ENCODE measurements at regions not wholly inside any gene's neighbourhood (a gene's known extent, or its start where the extent isn't known, plus 50 kb on each side); places are given as distances from the start of the nearest gene placed in this dataset.

DNA sequence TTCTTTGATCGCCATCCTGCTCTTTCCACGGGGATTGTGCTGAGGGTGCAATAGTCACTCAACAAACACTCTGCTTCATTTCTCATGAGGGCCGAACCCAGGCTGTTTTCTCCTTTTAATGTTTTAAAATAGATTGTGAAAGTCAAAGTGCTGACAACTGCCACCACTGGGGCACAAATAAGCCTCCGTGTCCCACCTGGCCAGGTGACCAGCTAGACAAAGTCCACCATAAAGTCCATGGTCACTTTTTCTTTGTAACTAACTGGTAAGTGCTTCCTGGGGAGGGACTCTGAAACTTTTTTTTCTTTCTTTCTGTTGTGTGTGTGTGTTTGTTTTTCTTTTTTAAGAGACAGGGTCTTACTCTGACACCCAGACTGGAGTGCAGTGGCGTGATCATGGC lies 219.8 kb downstream of the LY86 start:
- no peak overlapping the region for H3K27ac ChIP-seq
- H3K36me3 ChIP-seq = no peaks in the 10 kb centered on the region
- no peaks in the 10 kb centered on the region for H3K27me3 ChIP-seq
- peaks cover 0 to 3% (median 0%) of the 10 kb centered on the region in 4 donors for H3K4me1 ChIP-seq
- peak in 1 of 3 donors; percentile 30 for DNase-seq
- H3K9me3 ChIP-seq = no peaks in the 10 kb centered on the region
- no peak overlapping the region for H3K4me3 ChIP-seq
- no peak for TF ChIP-seq POLR2A (IDR thresholded peaks at IDR 0.05)
- TF ChIP-seq, protein P1, sequence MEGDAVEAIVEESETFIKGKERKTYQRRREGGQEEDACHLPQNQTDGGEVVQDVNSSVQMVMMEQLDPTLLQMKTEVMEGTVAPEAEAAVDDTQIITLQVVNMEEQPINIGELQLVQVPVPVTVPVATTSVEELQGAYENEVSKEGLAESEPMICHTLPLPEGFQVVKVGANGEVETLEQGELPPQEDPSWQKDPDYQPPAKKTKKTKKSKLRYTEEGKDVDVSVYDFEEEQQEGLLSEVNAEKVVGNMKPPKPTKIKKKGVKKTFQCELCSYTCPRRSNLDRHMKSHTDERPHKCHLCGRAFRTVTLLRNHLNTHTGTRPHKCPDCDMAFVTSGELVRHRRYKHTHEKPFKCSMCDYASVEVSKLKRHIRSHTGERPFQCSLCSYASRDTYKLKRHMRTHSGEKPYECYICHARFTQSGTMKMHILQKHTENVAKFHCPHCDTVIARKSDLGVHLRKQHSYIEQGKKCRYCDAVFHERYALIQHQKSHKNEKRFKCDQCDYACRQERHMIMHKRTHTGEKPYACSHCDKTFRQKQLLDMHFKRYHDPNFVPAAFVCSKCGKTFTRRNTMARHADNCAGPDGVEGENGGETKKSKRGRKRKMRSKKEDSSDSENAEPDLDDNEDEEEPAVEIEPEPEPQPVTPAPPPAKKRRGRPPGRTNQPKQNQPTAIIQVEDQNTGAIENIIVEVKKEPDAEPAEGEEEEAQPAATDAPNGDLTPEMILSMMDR (IDR thresholded peaks at IDR 0.05) = no peak

DNA sequence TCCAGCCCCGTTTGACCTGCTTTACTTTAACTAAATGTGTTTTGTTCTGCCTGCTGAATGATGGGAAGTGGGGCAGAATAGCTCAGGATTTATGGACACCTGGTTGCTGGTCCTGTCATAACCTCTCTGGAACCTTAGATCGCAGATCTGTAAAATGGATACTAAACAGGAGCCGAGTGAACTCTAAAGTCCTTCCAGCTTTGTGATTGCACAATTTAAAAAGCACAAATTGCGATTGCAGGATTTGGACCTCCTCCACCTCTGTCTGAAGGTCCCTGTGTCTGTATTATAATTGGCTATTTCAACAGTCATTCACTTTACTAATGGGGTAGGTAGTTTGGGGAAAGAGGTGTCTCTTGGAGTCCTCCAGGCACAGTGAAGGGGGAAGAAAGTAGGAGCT lies 220.4 kb downstream of the LY86 start:
- DNase-seq = no peak
- TF ChIP-seq, protein P1 (IDR thresholded peaks at IDR 0.05) = no peak
- TF ChIP-seq POLR2A (IDR thresholded peaks at IDR 0.05) = no peak
- no peak overlapping the region for H3K4me3 ChIP-seq
- H3K4me1 ChIP-seq = peaks cover 0 to 3% (median 0%) of the 10 kb centered on the region in 4 donors
- H3K9me3 ChIP-seq = no peaks in the 10 kb centered on the region
- no peak overlapping the region for H3K27ac ChIP-seq
- H3K27me3 ChIP-seq = no peaks in the 10 kb centered on the region
- H3K36me3 ChIP-seq = no peaks in the 10 kb centered on the region

- Histone ChIP-seq H3K27ac (peak overlapping the region in 3 of 4 donors; percentile 56 to 92 (median 83)), H3K4me3 (peak overlapping the region; percentile 23 to 35 (median 29)), H3K4me1 (peaks cover 0 to 3% (median 0%) of the 10 kb centered on the region in 4 donors), H3K36me3 (no peaks in the 10 kb centered on the region), H3K27me3 (no peaks in the 10 kb centered on the region), H3K9me3 (no peaks in the 10 kb centered on the region)
- DNase-seq = peak in 2 of 3 donors; percentile 32 to 55
- no peak for TF ChIP-seq POLR2A (IDR thresholded peaks at IDR 0.05)
- TF ChIP-seq, protein P1 (IDR thresholded peaks at IDR 0.05) = no peak
These were observed 222.2 kb downstream of the LY86 start for GRCh38 chr6:6810727-6811126.

DNA sequence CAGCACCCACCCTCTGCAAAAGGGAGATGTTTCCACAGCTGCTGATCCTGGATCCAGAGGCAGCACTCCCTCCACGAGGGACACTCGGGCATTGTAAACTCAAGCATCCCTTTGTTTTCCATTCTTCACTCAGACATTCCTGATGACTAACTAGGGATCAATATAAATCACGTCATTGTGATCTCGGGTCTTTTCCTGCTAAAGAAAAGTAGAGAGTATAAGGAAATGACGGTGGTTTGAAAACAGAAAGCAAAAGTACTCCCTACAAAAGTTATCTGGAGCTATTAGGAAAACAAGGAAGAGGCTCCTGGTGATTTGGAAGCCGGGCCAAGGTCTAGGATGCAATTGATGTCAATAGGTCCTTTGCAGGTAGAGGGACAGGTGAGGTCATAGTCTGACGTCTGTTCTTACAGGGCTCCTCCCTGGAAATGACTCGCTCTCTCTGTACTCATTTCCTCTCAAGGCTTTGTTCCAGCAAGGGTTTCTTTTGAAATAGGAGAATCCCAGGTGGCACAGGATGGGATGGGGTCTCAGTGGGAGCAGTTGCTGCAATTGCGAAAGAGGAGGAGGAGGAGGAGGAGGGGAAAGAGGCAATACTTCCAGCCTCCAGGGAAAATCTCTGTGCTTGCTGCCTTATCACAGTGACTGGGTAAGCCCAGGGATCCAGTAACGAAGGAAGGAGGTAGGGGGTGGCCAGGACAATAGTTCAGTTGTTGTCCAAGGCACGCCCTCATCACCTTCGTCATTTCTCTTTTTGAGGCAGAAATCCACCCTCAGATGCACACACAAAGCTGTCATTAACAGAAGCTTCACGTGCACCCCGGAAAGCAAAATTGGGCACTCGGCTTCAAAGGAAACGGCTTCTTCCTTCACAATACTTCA lies 222.8 kb downstream of the LY86 start:
- TF ChIP-seq POLR2A (IDR thresholded peaks at IDR 0.05) = peak in 1 of 2 donors; percentile 49
- TF ChIP-seq, protein P1 (IDR thresholded peaks at IDR 0.05) = peak in 1 of 6 experiments; percentile 2
- peak overlapping the region; percentile 23 to 35 (median 29) for H3K4me3 ChIP-seq

DNA sequence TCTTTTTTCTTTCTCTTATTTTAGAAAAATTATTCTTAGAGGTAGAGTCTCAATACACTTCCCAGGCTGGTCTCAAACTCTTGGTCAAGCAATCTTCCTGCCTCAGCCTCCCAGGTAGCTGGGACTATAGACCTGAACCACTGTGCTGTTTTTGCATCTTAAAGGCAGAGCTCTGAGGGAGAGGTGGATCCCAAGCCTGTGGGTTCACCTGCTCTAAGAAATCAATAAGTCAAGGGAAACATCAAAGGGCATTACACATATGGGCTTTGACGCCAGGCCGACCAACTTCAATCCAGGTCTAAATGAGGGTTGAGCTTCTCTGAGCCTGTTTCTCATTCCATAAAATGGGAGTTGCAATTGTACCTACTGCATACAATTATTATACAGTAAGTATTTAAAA lies 223.9 kb downstream of the LY86 start:
- H3K9me3 ChIP-seq = no peaks in the 10 kb centered on the region
- H3K27me3 ChIP-seq = no peaks in the 10 kb centered on the region
- peaks cover 0 to 3% (median 0%) of the 10 kb centered on the region in 4 donors for H3K4me1 ChIP-seq
- peak in 1 of 3 donors; percentile 11 for DNase-seq
- no peak for TF ChIP-seq POLR2A (IDR thresholded peaks at IDR 0.05)
- TF ChIP-seq, protein P1 (IDR thresholded peaks at IDR 0.05) = no peak
- H3K4me3 ChIP-seq = no peak overlapping the region
- H3K27ac ChIP-seq = no peak overlapping the region
- H3K36me3 ChIP-seq = no peaks in the 10 kb centered on the region

More for the DNA sequence above, 222.8 kb downstream of the LY86 start:
- DNase-seq = peak; percentile 18 to 90 (median 64)
- Histone ChIP-seq H3K4me1 (peaks cover 0 to 3% (median 0%) of the 10 kb centered on the region in 4 donors), H3K9me3 (no peaks in the 10 kb centered on the region), H3K36me3 (no peaks in the 10 kb centered on the region), H3K27me3 (no peaks in the 10 kb centered on the region), H3K27ac (peak overlapping the region; percentile 20 to 92 (median 70))
